ENCODE measurements at regions not wholly inside any gene's neighbourhood (a gene's known extent, or its start where the extent isn't known, plus 50 kb on each side); places are given as distances from the start of the nearest gene placed in this dataset.

DNA sequence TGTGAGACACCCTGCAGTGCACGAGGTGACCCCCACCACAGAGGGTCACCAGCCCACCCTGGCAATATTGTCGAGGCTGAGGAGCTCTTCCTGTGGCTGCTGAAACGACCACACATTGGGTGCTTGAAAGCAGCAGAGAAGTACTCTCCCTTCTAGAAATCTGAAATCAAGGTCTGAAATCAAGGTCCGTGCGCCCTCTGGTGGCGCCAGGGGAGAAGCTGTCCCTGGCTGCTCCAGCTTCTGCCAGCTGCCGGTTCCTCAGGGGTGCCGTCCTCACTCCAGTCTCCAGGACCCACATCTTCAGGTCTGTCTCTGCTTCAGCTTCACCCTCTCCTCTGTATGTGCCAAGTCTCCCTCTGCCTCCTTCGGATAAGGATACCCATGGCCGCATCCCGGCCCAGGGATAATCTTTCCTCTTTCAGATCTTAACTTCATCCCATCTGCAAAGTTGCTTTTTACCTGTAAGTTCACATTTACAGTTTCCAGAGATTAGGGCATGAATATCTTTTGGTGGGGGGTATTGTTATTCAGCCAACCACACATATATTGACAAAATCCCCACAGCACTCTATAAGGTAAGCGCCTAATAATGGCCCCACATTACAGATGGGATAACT lies 108.3 kb upstream of the PHACTR3 start:
- Histone ChIP-seq H3K79me2 (ENCODE audit: insufficient read depth) (no peaks in the 10 kb centered on the region), H2AFZ (ENCODE audit: low read depth) (no peak overlapping the region), H3F3A (replicated peaks; ENCODE audit: insufficient read depth) (no peaks in the 10 kb centered on the region), H3K9me3 (no peaks in the 10 kb centered on the region), H3K27ac (ENCODE audit: low read depth in 2 of 2, low read length in 1 of 2) (no peak overlapping the region; a peak in 1 of 4 replicates), H3K9ac (no peak overlapping the region), H3K27me3 (ENCODE audit: insufficient read depth) (no peaks in the 10 kb centered on the region), H3K4me2 (no peak overlapping the region), H3K4me3 (ENCODE audit: low read depth in 2 of 2, low read length in 1 of 2) (no peak overlapping the region; a peak in 1 of 4 replicates), H4K20me1 (ENCODE audit: insufficient read depth) (no peaks in the 10 kb centered on the region), H3K36me3 (replicated peaks in 1 of 2; ENCODE audit: control insufficient read depth in 1 of 2, insufficient read depth in 2 of 2, low read length in 1 of 2) (no peaks in the 10 kb centered on the region), H3K4me1 (ENCODE audit: control insufficient read depth in 1 of 2, insufficient read depth in 2 of 2, low read depth in 1 of 2, low read length in 1 of 2) (peaks cover 0 to 7% of the 10 kb centered on the region in 2 experiments; a peak in 1 of 4 replicates), H3K9me2 (no peaks in the 10 kb centered on the region)
- 35% methylated on average over 4 of the region's 12 CpGs for WGBS (ENCODE audit: low lambda C conversion rate)
- TF ChIP-seq GATA2 (CRISPR knock-in tag; IDR thresholded peaks at IDR 0.05) (peak; percentile 68), RAD21 (IDR thresholded peaks at IDR 0.05; ENCODE audit: low read length) (peak; percentile 88), POLR2AphosphoS5 (IDR thresholded peaks at IDR 0.05; ENCODE audit: low read depth, low read length) (no peak), SMC3 (IDR thresholded peaks at IDR 0.05; ENCODE audit: low read depth, low read length) (peak; percentile 81), SIN3A (IDR thresholded peaks at IDR 0.05; ENCODE audit: borderline replicate concordance, low read depth, low read length) (no peak), ZBTB33 (IDR thresholded peaks at IDR 0.05; ENCODE audit: borderline replicate concordance, low read depth) (no peak), FOXM1 (IDR thresholded peaks at IDR 0.05; ENCODE audit: low read depth) (no peak), TCF12 (IDR thresholded peaks at IDR 0.05) (no peak), YY1 (IDR thresholded peaks at IDR 0.05; ENCODE audit: low read depth) (no peak), NFIC (IDR thresholded peaks at IDR 0.05; ENCODE audit: borderline replicate concordance) (no peak)
- TF ChIP-seq, protein P1, sequence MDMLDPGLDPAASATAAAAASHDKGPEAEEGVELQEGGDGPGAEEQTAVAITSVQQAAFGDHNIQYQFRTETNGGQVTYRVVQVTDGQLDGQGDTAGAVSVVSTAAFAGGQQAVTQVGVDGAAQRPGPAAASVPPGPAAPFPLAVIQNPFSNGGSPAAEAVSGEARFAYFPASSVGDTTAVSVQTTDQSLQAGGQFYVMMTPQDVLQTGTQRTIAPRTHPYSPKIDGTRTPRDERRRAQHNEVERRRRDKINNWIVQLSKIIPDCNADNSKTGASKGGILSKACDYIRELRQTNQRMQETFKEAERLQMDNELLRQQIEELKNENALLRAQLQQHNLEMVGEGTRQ (IDR thresholded peaks at IDR 0.05; ENCODE audit: borderline replicate concordance, low read depth, low read length) = no peak
- TF ChIP-seq, protein P2, sequence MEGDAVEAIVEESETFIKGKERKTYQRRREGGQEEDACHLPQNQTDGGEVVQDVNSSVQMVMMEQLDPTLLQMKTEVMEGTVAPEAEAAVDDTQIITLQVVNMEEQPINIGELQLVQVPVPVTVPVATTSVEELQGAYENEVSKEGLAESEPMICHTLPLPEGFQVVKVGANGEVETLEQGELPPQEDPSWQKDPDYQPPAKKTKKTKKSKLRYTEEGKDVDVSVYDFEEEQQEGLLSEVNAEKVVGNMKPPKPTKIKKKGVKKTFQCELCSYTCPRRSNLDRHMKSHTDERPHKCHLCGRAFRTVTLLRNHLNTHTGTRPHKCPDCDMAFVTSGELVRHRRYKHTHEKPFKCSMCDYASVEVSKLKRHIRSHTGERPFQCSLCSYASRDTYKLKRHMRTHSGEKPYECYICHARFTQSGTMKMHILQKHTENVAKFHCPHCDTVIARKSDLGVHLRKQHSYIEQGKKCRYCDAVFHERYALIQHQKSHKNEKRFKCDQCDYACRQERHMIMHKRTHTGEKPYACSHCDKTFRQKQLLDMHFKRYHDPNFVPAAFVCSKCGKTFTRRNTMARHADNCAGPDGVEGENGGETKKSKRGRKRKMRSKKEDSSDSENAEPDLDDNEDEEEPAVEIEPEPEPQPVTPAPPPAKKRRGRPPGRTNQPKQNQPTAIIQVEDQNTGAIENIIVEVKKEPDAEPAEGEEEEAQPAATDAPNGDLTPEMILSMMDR (IDR thresholded peaks at IDR 0.05) = peak; percentile 90
- TF ChIP-seq, protein P3, sequence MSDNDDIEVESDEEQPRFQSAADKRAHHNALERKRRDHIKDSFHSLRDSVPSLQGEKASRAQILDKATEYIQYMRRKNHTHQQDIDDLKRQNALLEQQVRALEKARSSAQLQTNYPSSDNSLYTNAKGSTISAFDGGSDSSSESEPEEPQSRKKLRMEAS (IDR thresholded peaks at IDR 0.05; ENCODE audit: low read depth) = no peak
- ChIA-PET CTCF (interaction anchor here (0.6 to 3.5 kb wide), 73 partner anchors 9 to 1264 kb away, joined by 3 to 39 read pairs (median 4); no protein-coding TSS in a partner anchor), POLR2A (interaction anchor here (0.5 kb wide), 1 partner anchor 1260 kb away, joined by 3 read pairs; no protein-coding TSS in a partner anchor)
- DNase-seq = peak; percentile 84
